H1 (cell line): ENCODE measurements at regions not wholly inside any gene's neighbourhood (a gene's known extent, or its start where the extent isn't known, plus 50 kb on each side); places are given as distances from the start of the nearest gene placed in this dataset.

Source experiments
- CTCF ChIA-PET: fragments of 300-600 bp; sonication (Branson Sonifier 250); formaldehyde crosslinking; loops from one replicate; lab custom pipeline; 2021; ENCODE audit not compliant: partially characterized antibody; lab: Charles Lee
- POLR2A ChIA-PET: fragments of 300-600 bp; sonication (Branson Sonifier 250); formaldehyde crosslinking; loops from one replicate; lab custom pipeline; 2021; ENCODE audit warnings: inconsistent platforms; ENCODE audit not compliant: partially characterized antibody; lab: Charles Lee
- DNase-seq, 2 experiments: peaks; one replicate each; pipeline versions ENCODE4 v3.0.0 to v3.0.0-alpha.2; 2010 to 2022; ENCODE audit warnings: low spot score in 2 of 2, low read depth in 1 of 2, mixed read lengths in 1 of 2
- FAIRE-seq: peaks from 2 replicates; lab custom pipeline; 2011; peaks lifted over from hg19 to GRCh38; lab: Jason Lieb, UNC
- H2AFZ ChIP-seq: 2 replicates; pipeline ENCODE4 v1.8.1; 2012; ENCODE audit warnings: low read length, inconsistent platforms
- H2AK5ac ChIP-seq: 2 replicates; pipeline ENCODE4 v1.6.1; 2013; ENCODE audit warnings: low read depth, low read length
- H2BK120ac ChIP-seq: replicated peaks from 2 replicates; pipeline ENCODE3; 2013; ENCODE audit warnings: low read depth, low read length, inconsistent platforms
- H2BK12ac ChIP-seq: 2 replicates; pipeline ENCODE4 v1.6.1; 2013; ENCODE audit warnings: low read depth, low read length
- H2BK15ac ChIP-seq: 2 replicates; pipeline ENCODE4 v1.6.1; 2013; ENCODE audit warnings: low read length
- H2BK20ac ChIP-seq: 2 replicates; pipeline ENCODE4 v1.6.1; 2013; ENCODE audit warnings: low read length
- H2BK5ac ChIP-seq: 2 replicates; pipeline ENCODE4 v1.6.1; 2013; ENCODE audit warnings: low read depth, low read length
- H3K14ac ChIP-seq: 2 replicates; pipeline ENCODE4 v1.6.1; 2013; ENCODE audit warnings: inconsistent platforms; ENCODE audit not compliant: insufficient read length
- H3K18ac ChIP-seq: 2 replicates; pipeline ENCODE4 v1.6.1; 2013; ENCODE audit warnings: low read length; ENCODE audit errors: extremely low read depth
- H3K23ac ChIP-seq: 2 replicates; pipeline ENCODE4 v1.6.1; 2013; ENCODE audit warnings: inconsistent platforms; ENCODE audit not compliant: insufficient read length
- H3K23me2 ChIP-seq: 2 replicates; pipeline ENCODE4 v1.6.1; 2013; ENCODE audit warnings: low read depth, low read length
- H3K27ac ChIP-seq: 2 replicates; pipeline ENCODE4 v1.6.1; 2011; ENCODE audit warnings: low read depth, low read length, inconsistent platforms
- H3K27me3 ChIP-seq, 4 experiments: replicated peaks in 1 of 4; 1 replicate in 1 of 4; 2 replicates in 3 of 4; pipeline versions ENCODE4 v1.6.1 to v1.8.1; 2011 to 2013; ENCODE audit warnings: low read length in 3 of 4, mild to moderate bottlenecking in 3 of 4, inconsistent platforms in 2 of 4, mixed read lengths in 2 of 4, moderate library complexity in 1 of 4; ENCODE audit not compliant: control insufficient read depth in 3 of 4, insufficient read depth in 3 of 4; ENCODE audit errors: extremely low read depth in 1 of 4
- H3K36me3 ChIP-seq, 4 experiments: 2 replicates each; pipeline versions ENCODE4 v1.6.1 to v1.8.1; 2011 to 2013; ENCODE audit warnings: mild to moderate bottlenecking in 4 of 4, low read length in 3 of 4, moderate library complexity in 2 of 4, control low read depth in 1 of 4, inconsistent platforms in 1 of 4; ENCODE audit not compliant: insufficient read depth in 4 of 4, control insufficient read depth in 2 of 4
- H3K4ac ChIP-seq: replicated peaks from 2 replicates; pipeline ENCODE3; 2013; ENCODE audit warnings: low read length, low read depth, mixed read lengths, inconsistent platforms; ENCODE audit not compliant: insufficient read length
- H3K4me1 ChIP-seq, 4 experiments: replicated peaks in 1 of 4; 1 replicate in 1 of 4; 2 replicates in 3 of 4; pipeline versions ENCODE4 v1.6.1 to v1.8.1; 2011 to 2013; ENCODE audit warnings: low read length in 3 of 4, inconsistent platforms in 2 of 4, mixed read lengths in 1 of 4; ENCODE audit not compliant: insufficient read depth in 4 of 4, control insufficient read depth in 3 of 4
- H3K4me2 ChIP-seq, 2 experiments: 2 replicates each; pipeline versions ENCODE4 v1.6.1 to v1.8.1; 2011 to 2013; ENCODE audit warnings: low read depth in 2 of 2, low read length in 2 of 2, control low read depth in 1 of 2, inconsistent platforms in 1 of 2, mild to moderate bottlenecking in 1 of 2; ENCODE audit not compliant: insufficient read depth in 1 of 2
- H3K4me3 ChIP-seq, 4 experiments: fragments of 200-600, 300-600 bp in 1 of 4; sonication (generic), shearing (Covaris generic), sonication (Bioruptor Twin) in 1 of 4; 2 replicates each; pipeline versions ENCODE4 v1.5.1 to v1.8.1; 2011 to 2016; ENCODE audit warnings: low read length in 4 of 4, low read depth in 3 of 4, control low read depth in 2 of 4, inconsistent platforms in 2 of 4, mild to moderate bottlenecking in 2 of 4, mixed read lengths in 1 of 4, moderate library complexity in 1 of 4; ENCODE audit not compliant: insufficient read depth in 2 of 4; ENCODE audit errors: extremely low read depth in 1 of 4
- H3K56ac ChIP-seq: replicated peaks from 2 replicates; pipeline ENCODE3; 2013; ENCODE audit warnings: low read depth, mild to moderate bottlenecking, mixed read lengths, low read length, inconsistent platforms; ENCODE audit not compliant: insufficient read length
- H3K79me1 ChIP-seq: 2 replicates; pipeline ENCODE4 v1.6.1; 2013; ENCODE audit warnings: low read depth, low read length, control low read depth
- H3K79me2 ChIP-seq, 2 experiments: 2 replicates each; pipeline versions ENCODE4 v1.6.1 to v1.8.1; 2012 to 2013; ENCODE audit warnings: low read length in 2 of 2, mild to moderate bottlenecking in 2 of 2, inconsistent platforms in 1 of 2; ENCODE audit not compliant: insufficient read depth in 2 of 2, control insufficient read depth in 1 of 2
- H3K9ac ChIP-seq, 4 experiments: replicated peaks in 1 of 4; 1 replicate in 1 of 4; 2 replicates in 3 of 4; pipeline versions ENCODE4 v1.6.1 to v1.8.1; 2011 to 2013; ENCODE audit warnings: low read depth in 3 of 4, low read length in 3 of 4, control low read depth in 2 of 4, mild to moderate bottlenecking in 2 of 4, moderate library complexity in 2 of 4, inconsistent platforms in 1 of 4; ENCODE audit errors: extremely low read depth in 1 of 4
- H3K9me3 ChIP-seq, 2 experiments: 2 replicates each; pipeline versions ENCODE4 v1.6.1 to v1.8.1; 2012 to 2013; ENCODE audit warnings: mild to moderate bottlenecking in 2 of 2, moderate library complexity in 2 of 2, control low read depth in 1 of 2, inconsistent platforms in 1 of 2, low read depth in 1 of 2, low read length in 1 of 2, mixed read lengths in 1 of 2; ENCODE audit not compliant: insufficient read depth in 2 of 2
- H4K20me1 ChIP-seq, 2 experiments: replicated peaks in 1 of 2; 2 replicates each; pipeline versions ENCODE3 to v1.8.1; 2011 to 2013; ENCODE audit warnings: inconsistent platforms in 2 of 2, low read length in 2 of 2, mild to moderate bottlenecking in 1 of 2; ENCODE audit not compliant: insufficient read depth in 2 of 2, control insufficient read depth in 1 of 2
- H4K5ac ChIP-seq: 2 replicates; pipeline ENCODE4 v1.6.1; 2013; ENCODE audit warnings: low read length, low read depth, mixed read lengths, inconsistent platforms; ENCODE audit not compliant: insufficient read length
- H4K8ac ChIP-seq: 2 replicates; pipeline ENCODE4 v1.8.0; 2013; ENCODE audit warnings: mild to moderate bottlenecking, moderate library complexity, low read length, inconsistent platforms; ENCODE audit not compliant: insufficient read depth; ENCODE audit errors: extremely low read depth
- H4K91ac ChIP-seq: replicated peaks from 2 replicates; pipeline ENCODE3; 2013; ENCODE audit warnings: low read length, mixed read lengths, inconsistent platforms; ENCODE audit not compliant: insufficient read length
- BCL11A ChIP-seq, 2 experiments: IDR thresholded peaks; one replicate each; pipeline ENCODE4 v1.6.1; 2011; ENCODE audit warnings: low read depth in 2 of 2, low read length in 2 of 2, mild to moderate bottlenecking in 2 of 2
- RAD21 ChIP-seq, 2 experiments: IDR thresholded peaks in 1 of 2; conservative IDR thresholded peaks in 1 of 2; 2 replicates each; pipeline ENCODE4 v1.6.1; 2011; ENCODE audit warnings: low read depth in 2 of 2, low read length in 2 of 2, improper control_type of control experiment in 1 of 2, inconsistent platforms in 1 of 2, mild to moderate bottlenecking in 1 of 2, moderate library complexity in 1 of 2
- WGBS, 2 experiments: shearing (Covaris generic) in 1 of 2; methylation state at CpG; one replicate each; pipeline versions ENCODE4 v1.1.6 to v1.1.7; 2013 to 2015; ENCODE audit warnings: low lambda C conversion rate in 2 of 2, mixed read lengths in 2 of 2, inconsistent platforms in 1 of 2, low coverage in 1 of 2, missing lambda C conversion rate in 1 of 2; ENCODE audit not compliant: insufficient replicate concordance in 2 of 2, insufficient coverage in 1 of 2, insufficient read length in 1 of 2; ENCODE audit errors: extremely low coverage in 1 of 2, missing lambda C conversion rate in 1 of 2; 5-methylcytosine and 5-hydroxymethylcytosine counted together
- TF ChIP-seq, protein P1 (sequence below), 3 experiments: IDR thresholded peaks; 1 replicate in 2 of 3; 2 replicates in 1 of 3; pipeline versions ENCODE4 v1.5.1 to v1.6.1; 2011; ENCODE audit warnings: low read length in 3 of 3, mild to moderate bottlenecking in 3 of 3, inconsistent platforms in 2 of 3, low read depth in 1 of 3, moderate library complexity in 1 of 3; ENCODE audit not compliant: insufficient read depth in 1 of 3; ENCODE audit errors: control extremely low read depth in 1 of 3

DNA sequence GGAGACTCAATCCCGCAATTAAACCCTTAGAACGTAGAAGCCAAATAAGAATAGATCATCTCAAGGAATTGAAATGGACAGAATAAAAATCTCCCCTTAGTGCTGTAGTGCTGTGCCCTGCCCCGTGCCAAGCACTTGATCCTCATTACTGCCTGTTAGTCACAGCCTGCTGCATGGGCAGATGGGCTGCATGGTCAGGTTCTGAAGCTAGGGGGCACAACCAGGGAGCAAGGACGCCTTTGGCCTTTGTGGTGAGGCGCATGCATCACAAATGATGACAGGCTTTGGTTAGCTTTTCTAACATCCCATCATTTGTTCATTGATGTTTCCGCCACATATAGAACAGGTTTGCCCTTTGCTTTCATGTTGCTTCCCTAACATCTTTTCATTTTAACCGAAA lies 336.3 kb upstream of the ADAMTS9 start:
- H4K8ac ChIP-seq: no peak overlapping the region
- H3K27ac ChIP-seq: no peak overlapping the region
- no peaks in the 10 kb centered on the region for H4K20me1 ChIP-seq
- ChIA-PET CTCF (interaction anchor here (0.6 to 7.8 kb wide), 22 partner anchors 13 to 497 kb away, joined by 3 to 64 read pairs (median 4); no protein-coding TSS in a partner anchor), POLR2A (no interaction called here)
- no peaks in the 10 kb centered on the region for H3K79me1 ChIP-seq
- H3K79me2 ChIP-seq: no peaks in the 10 kb centered on the region
- H3K4ac ChIP-seq: no peak overlapping the region
- H3K9ac ChIP-seq: no peak overlapping the region
- peak in 1 of 2 experiments; percentile 53 for DNase-seq
- H3K27me3 ChIP-seq: no peaks in the 10 kb centered on the region
- H3K23me2 ChIP-seq: no peaks in the 10 kb centered on the region
- 77% methylated on average over 7 of the region's 7 CpGs; no CpG with 5 or more reads in 1 of the 2 experiments for WGBS, 2 experiments
- no peak overlapping the region for H3K4me3 ChIP-seq
- H3K4me1 ChIP-seq: peaks cover 0 to 3% (median 1%) of the 10 kb centered on the region in 4 experiments; a peak in 4 of 7 replicates
- H4K5ac ChIP-seq: no peak overlapping the region
- H3K23ac ChIP-seq: no peak overlapping the region
- H3K14ac ChIP-seq: no peak overlapping the region
- no peak overlapping the region for H4K91ac ChIP-seq
- FAIRE-seq: peak; percentile 77
- no peak overlapping the region for H3K4me2 ChIP-seq
- H3K56ac ChIP-seq: no peak overlapping the region
- H2AK5ac ChIP-seq: no peak overlapping the region
- H3K36me3 ChIP-seq: no peaks in the 10 kb centered on the region
- H2BK120ac ChIP-seq: no peak overlapping the region
- H2BK12ac ChIP-seq: no peak overlapping the region
- TF ChIP-seq RAD21 (IDR thresholded peaks at IDR 0.05 in 1 of 2, conservative IDR thresholded peaks at IDR 0.05 in 1 of 2; ENCODE audit: low read depth in 2 of 2, low read length in 2 of 2): peak; percentile 53 to 69
- TF ChIP-seq, protein P1, sequence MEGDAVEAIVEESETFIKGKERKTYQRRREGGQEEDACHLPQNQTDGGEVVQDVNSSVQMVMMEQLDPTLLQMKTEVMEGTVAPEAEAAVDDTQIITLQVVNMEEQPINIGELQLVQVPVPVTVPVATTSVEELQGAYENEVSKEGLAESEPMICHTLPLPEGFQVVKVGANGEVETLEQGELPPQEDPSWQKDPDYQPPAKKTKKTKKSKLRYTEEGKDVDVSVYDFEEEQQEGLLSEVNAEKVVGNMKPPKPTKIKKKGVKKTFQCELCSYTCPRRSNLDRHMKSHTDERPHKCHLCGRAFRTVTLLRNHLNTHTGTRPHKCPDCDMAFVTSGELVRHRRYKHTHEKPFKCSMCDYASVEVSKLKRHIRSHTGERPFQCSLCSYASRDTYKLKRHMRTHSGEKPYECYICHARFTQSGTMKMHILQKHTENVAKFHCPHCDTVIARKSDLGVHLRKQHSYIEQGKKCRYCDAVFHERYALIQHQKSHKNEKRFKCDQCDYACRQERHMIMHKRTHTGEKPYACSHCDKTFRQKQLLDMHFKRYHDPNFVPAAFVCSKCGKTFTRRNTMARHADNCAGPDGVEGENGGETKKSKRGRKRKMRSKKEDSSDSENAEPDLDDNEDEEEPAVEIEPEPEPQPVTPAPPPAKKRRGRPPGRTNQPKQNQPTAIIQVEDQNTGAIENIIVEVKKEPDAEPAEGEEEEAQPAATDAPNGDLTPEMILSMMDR (IDR thresholded peaks at IDR 0.05; ENCODE audit: control extremely low read depth in 1 of 3, insufficient read depth in 1 of 3, low read depth in 1 of 3, low read length in 3 of 3): peak; percentile 60 to 83 (median 77)
- no peak for TF ChIP-seq BCL11A (IDR thresholded peaks at IDR 0.05; ENCODE audit: low read depth in 2 of 2, low read length in 2 of 2)
- H2BK5ac ChIP-seq: no peak overlapping the region
- no peaks in the 10 kb centered on the region for H3K9me3 ChIP-seq
- H2BK20ac ChIP-seq: no peak overlapping the region
- no peak overlapping the region for H3K18ac ChIP-seq
- H2BK15ac ChIP-seq: no peak overlapping the region
- H2AFZ ChIP-seq: no peak overlapping the region
